ENCODE measurements at regions not wholly inside any gene's neighbourhood (a gene's known extent, or its start where the extent isn't known, plus 50 kb on each side); places are given as distances from the start of the nearest gene placed in this dataset.

- no peak overlapping the region for H3K27ac Mint-ChIP-seq (ENCODE audit: unreplicated experiment)
- H3K9me3 Mint-ChIP-seq (ENCODE audit: low read depth, unreplicated experiment) = peaks cover 2% of the 10 kb centered on the region
- no TSS peak for BruUV-seq (replicated peaks)
- CTCF ChIA-PET = no interaction called here
- no peaks in the 10 kb centered on the region for H3K36me3 Mint-ChIP-seq (ENCODE audit: insufficient read depth, unreplicated experiment)
- DNase-seq = no peak
- intact Hi-C loops (cut with micrococcal nuclease; ENCODE audit: unreplicated experiment) = no loop called here
- H3K4me3 Mint-ChIP-seq (ENCODE audit: low read depth, unreplicated experiment) = no peak overlapping the region
- no peaks in the 10 kb centered on the region for H3K27me3 Mint-ChIP-seq (ENCODE audit: unreplicated experiment)
- no peaks in the 10 kb centered on the region for H3K4me1 Mint-ChIP-seq (ENCODE audit: low read depth, unreplicated experiment)
- TF ChIP-seq CTCF (IDR thresholded peaks at IDR 0.05; ENCODE audit: unreplicated experiment) = no peak
Observed at GRCh38 chr4:96465834-96466233, 625.9 kb downstream of the PDHA2 start.

- Mint-ChIP-seq H3K4me3 (ENCODE audit: low read depth, unreplicated experiment) (no peak overlapping the region), H3K27me3 (ENCODE audit: unreplicated experiment) (no peaks in the 10 kb centered on the region), H3K4me1 (ENCODE audit: low read depth, unreplicated experiment) (peaks cover 19% of the 10 kb centered on the region), H3K36me3 (ENCODE audit: insufficient read depth, unreplicated experiment) (no peaks in the 10 kb centered on the region), H3K27ac (ENCODE audit: unreplicated experiment) (peak overlapping the region; percentile 79), H3K9me3 (ENCODE audit: low read depth, unreplicated experiment) (peaks cover 2% of the 10 kb centered on the region)
- intact Hi-C loops (cut with micrococcal nuclease; ENCODE audit: unreplicated experiment) = no loop called here
- no TSS peak for BruUV-seq (replicated peaks)
- no peak for TF ChIP-seq CTCF (IDR thresholded peaks at IDR 0.05; ENCODE audit: unreplicated experiment)
- CTCF ChIA-PET = no interaction called here
- peak; percentile 8 for DNase-seq
Observed at GRCh38 chr4:96471956-96472867, 632.3 kb downstream of the PDHA2 start.

GRCh38 chr4:96473246-96473645, 633.4 kb downstream of the PDHA2 start:
- peaks cover 19% of the 10 kb centered on the region for H3K4me1 Mint-ChIP-seq (ENCODE audit: low read depth, unreplicated experiment)
- peaks cover 2% of the 10 kb centered on the region for H3K9me3 Mint-ChIP-seq (ENCODE audit: low read depth, unreplicated experiment)
- DNase-seq = no peak
- CTCF ChIA-PET = no interaction called here
- no TSS peak for BruUV-seq (replicated peaks)
- no peak overlapping the region for H3K4me3 Mint-ChIP-seq (ENCODE audit: low read depth, unreplicated experiment)
- intact Hi-C loops (cut with micrococcal nuclease; ENCODE audit: unreplicated experiment) = no loop called here
- peak overlapping the region; percentile 22 for H3K27ac Mint-ChIP-seq (ENCODE audit: unreplicated experiment)
- TF ChIP-seq CTCF (IDR thresholded peaks at IDR 0.05; ENCODE audit: unreplicated experiment) = no peak
- H3K36me3 Mint-ChIP-seq (ENCODE audit: insufficient read depth, unreplicated experiment) = no peaks in the 10 kb centered on the region
- no peaks in the 10 kb centered on the region for H3K27me3 Mint-ChIP-seq (ENCODE audit: unreplicated experiment)

GRCh38 chr4:96483308-96484030, 643.6 kb downstream of the PDHA2 start:
- CTCF ChIA-PET = no interaction called here
- no peak overlapping the region for H3K27ac Mint-ChIP-seq (ENCODE audit: unreplicated experiment)
- no peaks in the 10 kb centered on the region for H3K27me3 Mint-ChIP-seq (ENCODE audit: unreplicated experiment)
- no peak for DNase-seq
- intact Hi-C loops (cut with micrococcal nuclease; ENCODE audit: unreplicated experiment) = loop anchor here (10.0 kb wide), 1 partner anchor 1241 kb away; no protein-coding TSS in a partner anchor
- H3K36me3 Mint-ChIP-seq (ENCODE audit: insufficient read depth, unreplicated experiment) = no peaks in the 10 kb centered on the region
- no peaks in the 10 kb centered on the region for H3K9me3 Mint-ChIP-seq (ENCODE audit: low read depth, unreplicated experiment)
- no peaks in the 10 kb centered on the region for H3K4me1 Mint-ChIP-seq (ENCODE audit: low read depth, unreplicated experiment)
- no peak for TF ChIP-seq CTCF (IDR thresholded peaks at IDR 0.05; ENCODE audit: unreplicated experiment)
- no TSS peak for BruUV-seq (replicated peaks)
- H3K4me3 Mint-ChIP-seq (ENCODE audit: low read depth, unreplicated experiment) = no peak overlapping the region
